Testis (tissue), 2 donors: ENCODE measurements at regions not wholly inside any gene's neighbourhood (a gene's known extent, or its start where the extent isn't known, plus 50 kb on each side); places are given as distances from the start of the nearest gene placed in this dataset.

Experiments used
- POLR2A ChIP-seq: fragments of 450-650 bp; IDR thresholded peaks from one replicate; pipeline ENCODE4 v1.6.1; 2017; ENCODE audit warnings: antibody characterized with exemption, mild to moderate bottlenecking, moderate library complexity
- TF ChIP-seq, protein P1 (sequence below), 3 experiments: fragments of 450-650 bp in 2 of 3; fragments of 200-600 bp in 1 of 3; sonication (generic) in 1 of 3; IDR thresholded peaks; one replicate each; pipeline ENCODE4 v1.5.1; 2016 to 2019; ENCODE audit warnings: antibody characterized with exemption in 3 of 3, mild to moderate bottlenecking in 2 of 3, moderate library complexity in 1 of 3

DNA sequence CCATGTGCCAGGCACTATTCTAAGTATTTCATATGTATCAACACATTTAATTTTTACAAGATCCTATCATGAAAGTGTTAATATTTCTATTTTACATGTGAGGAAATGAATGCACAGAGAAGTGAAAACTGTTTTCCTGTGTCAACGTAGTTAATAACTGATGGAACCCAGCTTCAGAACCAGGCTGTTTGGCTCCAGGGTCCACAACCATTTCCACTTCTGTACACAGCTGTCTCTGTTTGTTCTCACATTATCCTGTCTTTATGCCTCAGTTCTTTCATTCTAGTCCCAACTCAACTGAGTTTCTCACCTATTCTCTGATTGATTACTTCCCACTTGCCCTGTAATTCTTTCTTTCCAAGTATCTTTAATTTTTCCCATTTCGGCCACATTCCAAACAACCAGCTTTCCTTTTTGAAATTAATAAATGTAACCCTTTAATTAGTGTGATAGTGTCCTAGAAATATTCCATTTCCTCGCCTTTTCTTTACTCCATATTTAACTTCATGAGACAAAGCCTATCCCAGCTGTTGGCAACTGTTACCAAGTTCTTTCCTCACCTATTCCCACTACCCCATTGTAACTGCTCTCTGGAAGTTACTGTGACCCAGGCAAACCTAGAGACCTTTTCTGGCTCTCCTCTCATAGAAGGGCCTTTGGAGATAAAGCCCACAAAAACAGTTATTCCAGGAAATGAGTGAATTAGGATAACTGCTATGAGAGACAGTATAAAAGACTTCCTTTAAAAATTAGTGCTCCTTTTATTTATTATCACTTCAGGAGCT lies 218.7 kb downstream of the RASSF9 start:
- TF ChIP-seq, protein P1, sequence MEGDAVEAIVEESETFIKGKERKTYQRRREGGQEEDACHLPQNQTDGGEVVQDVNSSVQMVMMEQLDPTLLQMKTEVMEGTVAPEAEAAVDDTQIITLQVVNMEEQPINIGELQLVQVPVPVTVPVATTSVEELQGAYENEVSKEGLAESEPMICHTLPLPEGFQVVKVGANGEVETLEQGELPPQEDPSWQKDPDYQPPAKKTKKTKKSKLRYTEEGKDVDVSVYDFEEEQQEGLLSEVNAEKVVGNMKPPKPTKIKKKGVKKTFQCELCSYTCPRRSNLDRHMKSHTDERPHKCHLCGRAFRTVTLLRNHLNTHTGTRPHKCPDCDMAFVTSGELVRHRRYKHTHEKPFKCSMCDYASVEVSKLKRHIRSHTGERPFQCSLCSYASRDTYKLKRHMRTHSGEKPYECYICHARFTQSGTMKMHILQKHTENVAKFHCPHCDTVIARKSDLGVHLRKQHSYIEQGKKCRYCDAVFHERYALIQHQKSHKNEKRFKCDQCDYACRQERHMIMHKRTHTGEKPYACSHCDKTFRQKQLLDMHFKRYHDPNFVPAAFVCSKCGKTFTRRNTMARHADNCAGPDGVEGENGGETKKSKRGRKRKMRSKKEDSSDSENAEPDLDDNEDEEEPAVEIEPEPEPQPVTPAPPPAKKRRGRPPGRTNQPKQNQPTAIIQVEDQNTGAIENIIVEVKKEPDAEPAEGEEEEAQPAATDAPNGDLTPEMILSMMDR (IDR thresholded peaks at IDR 0.05) = no peak
- TF ChIP-seq POLR2A = no peak
